ENCODE measurements at regions not wholly inside any gene's neighbourhood (a gene's known extent, or its start where the extent isn't known, plus 50 kb on each side); places are given as distances from the start of the nearest gene placed in this dataset.
A peak's percentile ranks its signal among the peaks of the same experiment; 100 is the strongest.

GRCh38 chr12:124480469-124481256, 86.7 kb downstream of the NCOR2 start:
- H3K4me3 ChIP-seq = no peak overlapping the region
- peaks cover 0 to 2% (median 0%) of the 10 kb centered on the region in 3 donors for H3K27me3 ChIP-seq (ENCODE audit: control insufficient read depth in 3 of 3, insufficient read depth in 3 of 3, low read length in 2 of 3)
- H3K4me1 ChIP-seq (ENCODE audit: control insufficient read depth in 5 of 5, insufficient read depth in 5 of 5, low read length in 5 of 5) = peaks cover 0 to 16% (median 5%) of the 10 kb centered on the region in 5 donors
- H3K9ac ChIP-seq (ENCODE audit: insufficient read depth in 1 of 2, low read length in 2 of 2) = no peak overlapping the region
- no peak for TF ChIP-seq CTCF (IDR thresholded peaks at IDR 0.05; ENCODE audit: control extremely low read depth, extremely low read depth)
- DNase-seq = peak in 2 of 3 donors; percentile 42 to 52
- H3K27ac ChIP-seq (ENCODE audit: low read depth in 1 of 2, low read length in 1 of 2) = peak overlapping the region in 1 of 2 donors; percentile 24
- peak; percentile 37 for ATAC-seq (ENCODE audit: insufficient read depth, low FRiP score)
- H3K36me3 ChIP-seq (ENCODE audit: control insufficient read depth in 4 of 4, insufficient read depth in 4 of 4, low read length in 4 of 4) = peaks cover 0 to 60% (median 17%) of the 10 kb centered on the region in 4 donors
- 35 to 51% methylated on average over 15 of the region's 15 CpGs for WGBS, 2 donors
- peaks cover 0 to under 1% (median 0%) of the 10 kb centered on the region in 4 donors for H3K9me3 ChIP-seq (ENCODE audit: control insufficient read depth in 4 of 4, insufficient read depth in 3 of 4, low read length in 3 of 4)

- peaks cover 0 to 60% (median 19%) of the 10 kb centered on the region in 4 donors for H3K36me3 ChIP-seq (ENCODE audit: control insufficient read depth in 4 of 4, insufficient read depth in 4 of 4, low read length in 4 of 4)
- H3K27me3 ChIP-seq (ENCODE audit: control insufficient read depth in 3 of 3, insufficient read depth in 3 of 3, low read length in 2 of 3) = peaks cover 0 to 2% (median 0%) of the 10 kb centered on the region in 3 donors
- no peak overlapping the region for H3K4me3 ChIP-seq
- H3K4me1 ChIP-seq (ENCODE audit: control insufficient read depth in 5 of 5, insufficient read depth in 5 of 5, low read length in 5 of 5) = peaks cover 0 to 16% (median 5%) of the 10 kb centered on the region in 5 donors
- ATAC-seq (ENCODE audit: insufficient read depth, low FRiP score) = no peak
- no peak overlapping the region for H3K9ac ChIP-seq (ENCODE audit: insufficient read depth in 1 of 2, low read length in 2 of 2)
- WGBS, 2 donors = 84 to 87% methylated on average over 15 to 19 of the region's 19 CpGs
- TF ChIP-seq CTCF (IDR thresholded peaks at IDR 0.05; ENCODE audit: control extremely low read depth, extremely low read depth) = no peak
- no peak for DNase-seq
- peak overlapping the region in 1 of 2 donors; percentile 18 for H3K27ac ChIP-seq (ENCODE audit: low read depth in 1 of 2, low read length in 1 of 2)
- peaks cover 0 to 2% (median 0%) of the 10 kb centered on the region in 4 donors for H3K9me3 ChIP-seq (ENCODE audit: control insufficient read depth in 4 of 4, insufficient read depth in 3 of 4, low read length in 3 of 4)
Measured at GRCh38 chr12:124479680-124480468, 87.5 kb downstream of the NCOR2 start.

- DNase-seq = no peak
- no peak overlapping the region for H3K9ac ChIP-seq (ENCODE audit: insufficient read depth in 1 of 2, low read length in 2 of 2)
- H3K4me3 ChIP-seq = no peak overlapping the region
- peaks cover 0 to 2% (median 0%) of the 10 kb centered on the region in 3 donors for H3K27me3 ChIP-seq (ENCODE audit: control insufficient read depth in 3 of 3, insufficient read depth in 3 of 3, low read length in 2 of 3)
- no peak overlapping the region for H3K27ac ChIP-seq (ENCODE audit: low read depth in 1 of 2, low read length in 1 of 2)
- H3K36me3 ChIP-seq (ENCODE audit: control insufficient read depth in 4 of 4, insufficient read depth in 4 of 4, low read length in 4 of 4) = peaks cover 0 to 57% (median 19%) of the 10 kb centered on the region in 4 donors
- WGBS, 2 donors = 94 to 97% methylated on average over 42 of the region's 42 CpGs
- no peak for ATAC-seq (ENCODE audit: insufficient read depth, low FRiP score)
- H3K9me3 ChIP-seq (ENCODE audit: control insufficient read depth in 4 of 4, insufficient read depth in 3 of 4, low read length in 3 of 4) = peaks cover 0 to 2% (median 0%) of the 10 kb centered on the region in 4 donors
- peaks cover 0 to 16% (median 5%) of the 10 kb centered on the region in 5 donors for H3K4me1 ChIP-seq (ENCODE audit: control insufficient read depth in 5 of 5, insufficient read depth in 5 of 5, low read length in 5 of 5)
- TF ChIP-seq CTCF (IDR thresholded peaks at IDR 0.05; ENCODE audit: control extremely low read depth, extremely low read depth) = no peak
Measured at GRCh38 chr12:124478985-124479645, 88.3 kb downstream of the NCOR2 start.
